ENCODE measurements at regions not wholly inside any gene's neighbourhood (a gene's known extent, or its start where the extent isn't known, plus 50 kb on each side); places are given as distances from the start of the nearest gene placed in this dataset.

GRCh38 chr1:221801773-221802516, 60.1 kb upstream of the DUSP10 start:
- H3K27ac ChIP-seq, result no peak overlapping the region
- no peak for TF ChIP-seq ZFX (IDR thresholded peaks at IDR 0.05)
- TF ChIP-seq, protein P1, sequence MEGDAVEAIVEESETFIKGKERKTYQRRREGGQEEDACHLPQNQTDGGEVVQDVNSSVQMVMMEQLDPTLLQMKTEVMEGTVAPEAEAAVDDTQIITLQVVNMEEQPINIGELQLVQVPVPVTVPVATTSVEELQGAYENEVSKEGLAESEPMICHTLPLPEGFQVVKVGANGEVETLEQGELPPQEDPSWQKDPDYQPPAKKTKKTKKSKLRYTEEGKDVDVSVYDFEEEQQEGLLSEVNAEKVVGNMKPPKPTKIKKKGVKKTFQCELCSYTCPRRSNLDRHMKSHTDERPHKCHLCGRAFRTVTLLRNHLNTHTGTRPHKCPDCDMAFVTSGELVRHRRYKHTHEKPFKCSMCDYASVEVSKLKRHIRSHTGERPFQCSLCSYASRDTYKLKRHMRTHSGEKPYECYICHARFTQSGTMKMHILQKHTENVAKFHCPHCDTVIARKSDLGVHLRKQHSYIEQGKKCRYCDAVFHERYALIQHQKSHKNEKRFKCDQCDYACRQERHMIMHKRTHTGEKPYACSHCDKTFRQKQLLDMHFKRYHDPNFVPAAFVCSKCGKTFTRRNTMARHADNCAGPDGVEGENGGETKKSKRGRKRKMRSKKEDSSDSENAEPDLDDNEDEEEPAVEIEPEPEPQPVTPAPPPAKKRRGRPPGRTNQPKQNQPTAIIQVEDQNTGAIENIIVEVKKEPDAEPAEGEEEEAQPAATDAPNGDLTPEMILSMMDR (conservative IDR thresholded peaks at IDR 0.05), result no peak

GRCh38 chr1:221801251-221801661, 59.4 kb upstream of the DUSP10 start:
- TF ChIP-seq, protein P1 (conservative IDR thresholded peaks at IDR 0.05), result no peak
- TF ChIP-seq ZFX (IDR thresholded peaks at IDR 0.05), result no peak

DNA sequence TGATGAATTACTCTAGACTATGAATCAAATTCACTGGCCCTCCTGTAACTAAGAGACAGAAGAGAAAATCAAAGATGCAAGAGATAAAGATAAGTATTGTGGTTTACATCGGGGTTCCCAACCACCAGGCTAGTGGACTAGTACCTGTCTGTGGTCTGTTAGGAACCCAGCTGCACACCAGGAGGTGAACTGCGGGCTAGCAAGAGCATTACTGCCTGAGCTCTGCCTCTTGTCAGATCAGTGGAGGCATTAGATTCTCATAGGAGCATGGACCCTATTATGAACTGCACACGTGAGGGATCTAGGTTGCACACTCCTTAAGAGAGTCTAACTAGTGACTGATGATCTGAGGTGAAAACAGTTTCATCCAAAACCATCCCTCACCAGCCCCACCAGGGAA, 58.9 kb upstream of the DUSP10 start:
- H3K27ac ChIP-seq, result no peak overlapping the region
- TF ChIP-seq, protein P1 (conservative IDR thresholded peaks at IDR 0.05), result no peak
- TF ChIP-seq ZFX (IDR thresholded peaks at IDR 0.05), result no peak

More at GRCh38 chr1:221801251-221801661, 59.4 kb upstream of the DUSP10 start:
- H3K27ac ChIP-seq, result no peak overlapping the region

- H3K27ac ChIP-seq, result no peak overlapping the region
Measured at GRCh38 chr1:221797506-221797905, 55.6 kb upstream of the DUSP10 start.

GRCh38 chr1:221796700-221797099, 54.8 kb upstream of the DUSP10 start:
- TF ChIP-seq, protein P1 (conservative IDR thresholded peaks at IDR 0.05), result no peak
- TF ChIP-seq ZFX (IDR thresholded peaks at IDR 0.05), result no peak
- no peak overlapping the region for H3K27ac ChIP-seq

More at GRCh38 chr1:221797506-221797905, 55.6 kb upstream of the DUSP10 start:
- TF ChIP-seq, protein P1 (conservative IDR thresholded peaks at IDR 0.05), result no peak
- TF ChIP-seq ZFX (IDR thresholded peaks at IDR 0.05), result no peak

GRCh38 chr1:221795380-221795779, 53.5 kb upstream of the DUSP10 start:
- TF ChIP-seq, protein P1 (conservative IDR thresholded peaks at IDR 0.05), result no peak
- no peak for TF ChIP-seq ZFX (IDR thresholded peaks at IDR 0.05)
- no peak overlapping the region for H3K27ac ChIP-seq

- no peak for TF ChIP-seq ZFX (IDR thresholded peaks at IDR 0.05)
- TF ChIP-seq, protein P1 (conservative IDR thresholded peaks at IDR 0.05), result no peak
- no peak overlapping the region for H3K27ac ChIP-seq
Measured at GRCh38 chr1:221794935-221795334, 53.0 kb upstream of the DUSP10 start.

Data from C4-2B (cell line).